DOHH2 (cell line): ENCODE measurements at regions not wholly inside any gene's neighbourhood (a gene's known extent, or its start where the extent isn't known, plus 50 kb on each side); places are given as distances from the start of the nearest gene placed in this dataset.

Experiments
- CTCF ChIP-seq: fragments of 200-600 bp; sonication (generic); IDR thresholded peaks from one replicate; pipeline ENCODE4 v1.5.1; 2014; ENCODE audit warnings: antibody characterized with exemption, mild to moderate bottlenecking, low read depth, low read length; ENCODE audit not compliant: poor library complexity, severe bottlenecking
- EZH2phosphoT487 ChIP-seq: fragments of 200-600 bp; sonication (generic); IDR thresholded peaks from 2 replicates; pipeline ENCODE4 v1.6.1; 2017; ENCODE audit warnings: borderline replicate concordance, mild to moderate bottlenecking, antibody characterized with exemption, low read length, moderate library complexity, mixed read lengths

DNA sequence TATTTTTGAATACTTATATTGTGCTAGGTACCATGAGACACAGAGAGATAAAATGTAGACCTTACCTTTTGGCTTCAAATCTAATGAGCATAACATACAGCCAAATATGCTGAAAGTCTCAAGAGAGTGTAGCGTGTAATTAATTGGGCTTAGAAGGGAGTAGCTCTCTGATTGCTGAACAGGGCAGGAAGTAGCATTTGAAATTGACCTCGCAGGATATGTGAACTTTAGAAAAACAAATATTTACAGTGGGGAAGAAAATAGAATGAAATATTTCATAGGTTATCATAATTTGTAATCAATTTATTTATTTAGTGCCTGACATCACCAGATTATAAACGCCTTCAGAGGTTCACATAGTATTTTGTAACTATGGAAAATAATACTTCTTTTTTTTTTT lies 327.1 kb downstream of the RFC3 start:
- TF ChIP-seq CTCF (no peak), EZH2phosphoT487 (no peak)
